ENCODE measurements at regions not wholly inside any gene's neighbourhood (a gene's known extent, or its start where the extent isn't known, plus 50 kb on each side); places are given as distances from the start of the nearest gene placed in this dataset.

DNA sequence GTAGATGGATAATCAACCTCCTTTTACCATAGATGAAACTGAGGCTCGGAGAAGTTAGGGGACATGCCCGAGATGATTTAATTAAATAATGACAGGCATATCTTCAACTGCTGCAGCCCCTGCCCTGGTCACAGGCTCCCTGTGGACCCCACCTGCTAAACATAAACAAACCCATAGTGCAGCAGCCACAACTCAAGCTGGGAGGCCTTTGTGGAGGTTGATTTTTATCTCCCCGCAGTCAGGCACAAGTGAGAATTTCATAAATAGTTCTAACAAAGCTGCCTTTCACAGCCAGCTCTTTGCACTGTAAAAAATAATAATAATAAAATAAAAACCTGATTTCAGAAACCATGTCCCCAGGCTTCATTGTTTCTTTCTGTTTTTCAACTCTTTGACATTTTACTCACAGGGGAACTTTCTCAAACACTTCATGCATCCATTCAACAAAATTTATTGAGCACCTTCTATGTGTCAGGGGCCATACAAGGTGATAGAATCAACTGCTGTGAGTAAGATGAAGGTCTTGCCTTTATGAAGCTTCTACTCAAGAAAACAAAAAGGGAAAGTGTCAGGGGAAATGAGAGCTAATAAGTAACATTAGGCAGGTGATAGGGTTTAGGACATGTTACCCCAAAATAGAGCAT is 393.6 kb upstream of the PROK2 start:
- Histone ChIP-seq H3K27me3 (ENCODE audit: control insufficient read depth, insufficient read depth, low read length) (no peaks in the 10 kb centered on the region), H3K36me3 (ENCODE audit: control insufficient read depth, insufficient read depth, low read length) (no peaks in the 10 kb centered on the region), H3K4me3 (ENCODE audit: low read depth, low read length) (no peak overlapping the region), H3K9ac (ENCODE audit: low read depth, low read length) (no peak overlapping the region), H3K4me1 (ENCODE audit: control insufficient read depth, insufficient read depth, low read length) (no peaks in the 10 kb centered on the region), H3K9me3 (ENCODE audit: control insufficient read depth, insufficient read depth, low read length) (no peaks in the 10 kb centered on the region)

DNA sequence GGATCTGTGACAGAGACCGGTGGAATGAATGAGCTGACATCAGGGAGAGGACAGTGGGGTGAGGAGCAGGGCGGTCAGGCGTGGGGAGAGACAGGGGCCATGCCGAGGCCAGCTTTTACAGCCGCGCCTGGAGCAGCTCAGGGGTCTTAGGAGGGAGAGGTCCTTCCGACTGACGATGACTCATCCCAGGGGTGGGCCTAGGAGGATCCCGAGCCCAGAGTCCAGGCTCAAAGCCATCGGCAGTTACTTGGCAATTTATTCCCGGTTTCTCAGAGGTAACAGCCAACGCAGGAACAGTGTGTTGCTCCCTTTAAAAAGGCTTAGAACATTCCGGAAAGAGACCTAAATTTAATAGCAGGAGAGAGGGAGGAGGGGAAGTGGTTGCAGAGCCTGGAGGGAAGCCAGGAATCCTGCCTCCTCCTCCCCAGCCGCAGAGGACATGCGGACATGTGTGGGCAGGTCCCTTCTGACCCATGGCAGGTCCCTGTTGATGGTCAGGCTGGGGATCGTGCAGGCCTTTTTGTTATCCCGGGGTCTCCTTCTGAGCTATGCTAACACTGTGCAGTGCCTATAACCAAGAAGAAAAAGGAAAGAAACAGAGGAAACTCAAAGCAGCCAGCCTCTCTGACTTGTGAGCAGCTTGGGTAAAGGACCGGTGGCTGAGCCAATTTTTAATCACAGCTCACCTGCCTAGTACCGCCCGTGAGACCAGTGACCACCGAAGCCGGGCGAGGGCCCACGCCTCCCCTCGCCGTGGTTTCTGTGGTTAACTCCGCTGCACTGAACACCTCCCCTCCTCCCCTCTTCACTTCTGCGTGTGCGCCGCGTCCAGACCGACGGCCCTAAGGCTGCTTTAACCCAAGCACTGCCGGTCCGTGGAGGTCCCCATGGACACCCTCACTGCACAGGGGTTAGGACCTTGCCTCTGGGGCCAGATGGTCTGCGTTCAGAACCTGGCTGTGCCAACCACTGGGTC is 392.4 kb upstream of the PROK2 start:
- Histone ChIP-seq H3K36me3 (ENCODE audit: control insufficient read depth, insufficient read depth, low read length) (no peaks in the 10 kb centered on the region), H3K4me1 (ENCODE audit: control insufficient read depth, insufficient read depth, low read length) (no peaks in the 10 kb centered on the region), H3K27me3 (ENCODE audit: control insufficient read depth, insufficient read depth, low read length) (no peaks in the 10 kb centered on the region), H3K9ac (ENCODE audit: low read depth, low read length) (no peak overlapping the region), H3K4me3 (ENCODE audit: low read depth, low read length) (no peak overlapping the region), H3K9me3 (ENCODE audit: control insufficient read depth, insufficient read depth, low read length) (no peaks in the 10 kb centered on the region)

- H3K9ac ChIP-seq (ENCODE audit: low read depth, low read length): no peak overlapping the region
- H3K4me3 ChIP-seq (ENCODE audit: low read depth, low read length): no peak overlapping the region
Observed at GRCh38 chr3:72176537-72177041, 391.6 kb upstream of the PROK2 start.

DNA sequence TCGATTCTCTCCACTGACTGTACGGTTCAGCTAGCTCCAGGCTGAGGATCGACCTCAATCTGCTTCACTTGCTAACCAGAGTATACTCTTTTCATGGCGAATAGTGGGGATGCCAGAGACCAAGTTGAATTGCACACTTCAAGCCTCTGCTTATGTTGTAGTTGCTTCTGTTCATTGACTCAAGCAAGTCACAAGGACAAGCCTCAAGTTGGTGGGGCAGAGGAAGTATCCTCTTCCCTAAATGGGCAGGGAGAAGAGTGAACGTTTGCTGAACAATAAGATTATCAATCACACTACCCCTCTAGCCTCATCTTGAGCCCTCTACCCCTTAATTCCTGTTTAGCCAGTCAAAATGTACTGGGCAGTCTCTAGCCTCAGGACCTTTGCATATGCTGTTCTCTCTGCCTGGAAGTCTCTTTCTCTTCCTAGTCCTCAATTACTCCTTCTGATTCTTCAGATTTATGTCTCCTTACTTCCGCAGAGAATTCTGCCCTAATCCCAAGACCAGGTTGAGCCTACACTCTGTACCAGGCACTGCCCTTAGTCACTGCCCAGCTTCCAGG is 390.4 kb upstream of the PROK2 start:
- Histone ChIP-seq H3K4me3 (ENCODE audit: low read depth, low read length) (no peak overlapping the region), H3K9ac (ENCODE audit: low read depth, low read length) (no peak overlapping the region)

More at GRCh38 chr3:72176537-72177041, 391.6 kb upstream of the PROK2 start:
- Histone ChIP-seq H3K4me1 (ENCODE audit: control insufficient read depth, insufficient read depth, low read length) (no peaks in the 10 kb centered on the region), H3K36me3 (ENCODE audit: control insufficient read depth, insufficient read depth, low read length) (no peaks in the 10 kb centered on the region), H3K9me3 (ENCODE audit: control insufficient read depth, insufficient read depth, low read length) (no peaks in the 10 kb centered on the region), H3K27me3 (ENCODE audit: control insufficient read depth, insufficient read depth, low read length) (no peaks in the 10 kb centered on the region)

DNA sequence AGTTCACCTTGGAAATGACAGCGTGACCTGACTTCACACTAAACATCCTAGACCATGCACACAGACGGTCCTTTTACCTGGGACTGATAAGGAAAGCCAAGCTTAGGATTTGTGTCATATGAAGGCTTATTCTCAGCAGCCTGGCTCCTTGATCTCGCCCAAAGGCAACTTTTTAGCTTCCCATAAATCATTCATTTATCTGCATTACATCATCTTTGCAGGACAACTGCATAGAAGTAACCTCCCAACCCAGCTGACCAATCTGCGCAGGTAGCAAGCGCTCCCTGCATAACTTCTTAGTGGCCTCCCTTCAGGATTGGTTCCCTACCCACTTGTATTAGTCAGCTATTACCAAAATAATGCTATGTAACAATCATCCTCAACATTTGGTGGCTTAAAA is 389.9 kb upstream of the PROK2 start:
- H3K27me3 ChIP-seq (ENCODE audit: control insufficient read depth, insufficient read depth, low read length): no peaks in the 10 kb centered on the region
- no peaks in the 10 kb centered on the region for H3K36me3 ChIP-seq (ENCODE audit: control insufficient read depth, insufficient read depth, low read length)
- no peak overlapping the region for H3K9ac ChIP-seq (ENCODE audit: low read depth, low read length)
- H3K4me3 ChIP-seq (ENCODE audit: low read depth, low read length): no peak overlapping the region
- no peaks in the 10 kb centered on the region for H3K4me1 ChIP-seq (ENCODE audit: control insufficient read depth, insufficient read depth, low read length)
- H3K9me3 ChIP-seq (ENCODE audit: control insufficient read depth, insufficient read depth, low read length): no peaks in the 10 kb centered on the region

More for the DNA sequence above, 390.4 kb upstream of the PROK2 start:
- H3K36me3 ChIP-seq (ENCODE audit: control insufficient read depth, insufficient read depth, low read length): no peaks in the 10 kb centered on the region
- no peaks in the 10 kb centered on the region for H3K4me1 ChIP-seq (ENCODE audit: control insufficient read depth, insufficient read depth, low read length)
- no peaks in the 10 kb centered on the region for H3K27me3 ChIP-seq (ENCODE audit: control insufficient read depth, insufficient read depth, low read length)
- H3K9me3 ChIP-seq (ENCODE audit: control insufficient read depth, insufficient read depth, low read length): no peaks in the 10 kb centered on the region

GRCh38 chr3:72174040-72174439 is 389.1 kb upstream of the PROK2 start:
- Histone ChIP-seq H3K9ac (ENCODE audit: low read depth, low read length) (no peak overlapping the region), H3K9me3 (ENCODE audit: control insufficient read depth, insufficient read depth, low read length) (no peaks in the 10 kb centered on the region), H3K36me3 (ENCODE audit: control insufficient read depth, insufficient read depth, low read length) (no peaks in the 10 kb centered on the region), H3K4me3 (ENCODE audit: low read depth, low read length) (no peak overlapping the region), H3K4me1 (ENCODE audit: control insufficient read depth, insufficient read depth, low read length) (no peaks in the 10 kb centered on the region), H3K27me3 (ENCODE audit: control insufficient read depth, insufficient read depth, low read length) (no peaks in the 10 kb centered on the region)

GRCh38 chr3:72171946-72172345 is 387.0 kb upstream of the PROK2 start:
- no peaks in the 10 kb centered on the region for H3K4me1 ChIP-seq (ENCODE audit: control insufficient read depth, insufficient read depth, low read length)
- H3K36me3 ChIP-seq (ENCODE audit: control insufficient read depth, insufficient read depth, low read length): no peaks in the 10 kb centered on the region
- no peaks in the 10 kb centered on the region for H3K9me3 ChIP-seq (ENCODE audit: control insufficient read depth, insufficient read depth, low read length)
- no peak overlapping the region for H3K4me3 ChIP-seq (ENCODE audit: low read depth, low read length)
- H3K9ac ChIP-seq (ENCODE audit: low read depth, low read length): no peak overlapping the region
- H3K27me3 ChIP-seq (ENCODE audit: control insufficient read depth, insufficient read depth, low read length): no peaks in the 10 kb centered on the region

DNA sequence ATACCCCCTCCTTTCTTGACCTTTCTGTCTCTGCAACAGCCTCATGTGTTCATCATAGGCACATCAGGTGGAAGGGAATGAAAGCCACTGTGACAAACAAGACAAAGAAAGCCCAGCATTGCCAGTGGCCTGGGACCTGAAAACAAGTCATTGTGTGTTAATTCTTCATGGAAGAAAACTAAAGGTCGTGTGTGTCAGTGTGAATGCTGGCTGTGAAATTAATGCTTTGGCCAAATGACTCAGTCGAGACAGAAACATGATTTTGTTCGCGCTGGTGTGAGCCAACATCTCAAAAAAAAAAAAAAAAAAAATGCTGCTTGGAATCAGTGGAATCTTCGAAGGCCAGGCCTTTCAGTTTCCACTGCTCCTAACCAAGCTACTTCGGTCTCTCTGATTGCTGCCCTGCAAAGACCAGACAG is 386.5 kb upstream of the PROK2 start:
- Histone ChIP-seq H3K4me3 (ENCODE audit: low read depth, low read length) (no peak overlapping the region), H3K9ac (ENCODE audit: low read depth, low read length) (no peak overlapping the region), H3K9me3 (ENCODE audit: control insufficient read depth, insufficient read depth, low read length) (no peaks in the 10 kb centered on the region), H3K4me1 (ENCODE audit: control insufficient read depth, insufficient read depth, low read length) (no peaks in the 10 kb centered on the region), H3K36me3 (ENCODE audit: control insufficient read depth, insufficient read depth, low read length) (no peaks in the 10 kb centered on the region), H3K27me3 (ENCODE audit: control insufficient read depth, insufficient read depth, low read length) (no peaks in the 10 kb centered on the region)

GRCh38 chr3:72169561-72170472 is 384.9 kb upstream of the PROK2 start:
- H3K9ac ChIP-seq (ENCODE audit: low read depth, low read length): no peak overlapping the region
- H3K9me3 ChIP-seq (ENCODE audit: control insufficient read depth, insufficient read depth, low read length): no peaks in the 10 kb centered on the region
- no peaks in the 10 kb centered on the region for H3K27me3 ChIP-seq (ENCODE audit: control insufficient read depth, insufficient read depth, low read length)
- no peak overlapping the region for H3K4me3 ChIP-seq (ENCODE audit: low read depth, low read length)
- H3K36me3 ChIP-seq (ENCODE audit: control insufficient read depth, insufficient read depth, low read length): no peaks in the 10 kb centered on the region
- no peaks in the 10 kb centered on the region for H3K4me1 ChIP-seq (ENCODE audit: control insufficient read depth, insufficient read depth, low read length)

GRCh38 chr3:72169120-72169519 is 384.2 kb upstream of the PROK2 start:
- Histone ChIP-seq H3K4me3 (ENCODE audit: low read depth, low read length) (no peak overlapping the region), H3K27me3 (ENCODE audit: control insufficient read depth, insufficient read depth, low read length) (no peaks in the 10 kb centered on the region), H3K36me3 (ENCODE audit: control insufficient read depth, insufficient read depth, low read length) (no peaks in the 10 kb centered on the region), H3K4me1 (ENCODE audit: control insufficient read depth, insufficient read depth, low read length) (no peaks in the 10 kb centered on the region), H3K9me3 (ENCODE audit: control insufficient read depth, insufficient read depth, low read length) (no peaks in the 10 kb centered on the region), H3K9ac (ENCODE audit: low read depth, low read length) (no peak overlapping the region)

DNA sequence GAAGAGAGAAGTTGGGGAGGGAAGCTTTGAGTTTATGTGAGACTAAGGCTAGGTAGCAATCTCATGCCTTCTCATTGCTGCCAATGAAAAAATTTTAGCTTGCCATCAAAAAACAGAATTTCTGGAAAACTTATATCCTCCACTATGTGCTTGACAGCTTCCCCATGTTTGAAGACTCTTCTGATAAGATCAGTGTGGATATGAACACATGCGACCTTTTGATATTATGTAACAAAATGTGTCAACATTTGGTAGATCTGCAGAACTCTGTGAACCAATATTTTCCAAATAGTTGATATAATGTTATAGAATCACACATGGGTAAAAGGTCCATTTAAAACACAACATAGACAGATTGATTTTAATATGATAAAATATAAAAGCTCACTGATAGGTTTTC is 380.9 kb upstream of the PROK2 start:
- H3K36me3 ChIP-seq (ENCODE audit: control insufficient read depth, insufficient read depth, low read length): no peaks in the 10 kb centered on the region
- H3K27me3 ChIP-seq (ENCODE audit: control insufficient read depth, insufficient read depth, low read length): no peaks in the 10 kb centered on the region
- no peak overlapping the region for H3K4me3 ChIP-seq (ENCODE audit: low read depth, low read length)
- H3K9me3 ChIP-seq (ENCODE audit: control insufficient read depth, insufficient read depth, low read length): no peaks in the 10 kb centered on the region
- H3K4me1 ChIP-seq (ENCODE audit: control insufficient read depth, insufficient read depth, low read length): peaks cover 4% of the 10 kb centered on the region
- no peak overlapping the region for H3K9ac ChIP-seq (ENCODE audit: low read depth, low read length)
